Motor neuron (in vitro differentiated cells): ENCODE measurements at regions not wholly inside any gene's neighbourhood (a gene's known extent, or its start where the extent isn't known, plus 50 kb on each side); places are given as distances from the start of the nearest gene placed in this dataset.
A peak's percentile ranks its signal among the peaks of the same experiment; 100 is the strongest.

Experiments used
- ATAC-seq, 8 experiments: fragments of 200-7000 bp; cut with Tn5 transposase; replicated peaks in 6 of 8; 2 replicates each; pipeline ENCODE4 v1.8.0; 2021; ENCODE audit warnings: mild to moderate bottlenecking in 8 of 8, moderate library complexity in 8 of 8
- H3K27ac ChIP-seq, 2 donors: fragments of 250-450 bp; sonication (Bioruptor Pico); 2 replicates each; pipeline ENCODE4 v1.9.0; 2021; ENCODE audit warnings: antibody characterized with exemption in 2 of 2, mild to moderate bottlenecking in 2 of 2, moderate library complexity in 1 of 2
- H3K4me1 ChIP-seq, 2 donors: fragments of 250-450 bp; sonication (Bioruptor Pico); replicated peaks in 1 of 2; 2 replicates each; pipeline ENCODE4 v1.6.1; 2021; ENCODE audit warnings: antibody characterized with exemption in 2 of 2, mild to moderate bottlenecking in 2 of 2, moderate library complexity in 1 of 2
- H3K4me3 ChIP-seq, 5 donors: fragments of 250-450 bp; sonication (Bioruptor Pico); 2 replicates each; pipeline ENCODE4 v1.9.0; 2021; ENCODE audit warnings: antibody characterized with exemption in 5 of 5, mild to moderate bottlenecking in 5 of 5, moderate library complexity in 4 of 5
- WGBS, 10 experiments: fragments of 450-650 bp; shearing (Covaris generic); methylation state at CpG; one replicate each; pipeline ENCODE4 v1.0.0; 2022; 5-methylcytosine and 5-hydroxymethylcytosine counted together
- in situ Hi-C, 9 experiments: fragments of 400-800 bp; cut with MboI; loops; one replicate each; pipeline ENCODE4 v1.15.0; 2021; ENCODE audit warnings: low sequenced_read_pairs in 9 of 9, low pct_unique_long_range_greater_than_20kb in 2 of 9; ENCODE audit not compliant: unreplicated experiment in 9 of 9

DNA sequence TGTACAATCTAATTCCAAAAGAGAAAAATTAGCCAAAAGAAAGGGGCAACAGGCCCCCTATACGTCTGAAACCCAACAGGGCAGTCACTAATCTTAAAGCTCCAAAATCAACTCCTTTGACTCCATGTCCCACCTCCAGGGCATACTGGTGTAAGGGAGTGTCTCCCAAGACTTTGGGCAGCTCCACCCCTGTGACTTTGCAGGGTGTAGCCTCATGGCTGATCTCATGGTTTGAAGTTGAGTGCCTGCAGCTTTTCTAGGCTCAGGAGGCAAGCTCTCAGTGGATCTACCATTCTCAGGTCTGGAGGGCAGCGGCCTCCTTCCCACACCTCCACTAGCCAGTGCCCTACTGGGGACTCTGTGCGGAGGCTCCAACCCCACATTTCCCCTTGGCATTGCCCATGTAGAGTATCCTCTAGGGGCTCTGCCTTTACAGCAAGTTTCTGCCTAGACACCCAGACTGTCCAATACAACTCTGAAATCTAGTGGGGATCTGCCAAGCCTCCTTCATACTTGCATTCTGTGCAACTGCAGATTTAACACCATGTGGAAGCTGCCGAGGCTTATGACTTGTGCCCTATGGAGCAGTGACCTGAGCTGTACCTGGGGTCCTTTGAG lies 94.5 kb downstream of the TRIM29 start:
- H3K4me3 ChIP-seq = no peak overlapping the region
- 0 to 100% (median 75%) methylated on average over 1 to 3 of the region's 4 CpGs; no CpG with 5 or more reads in 1 of the 10 experiments for WGBS, 10 experiments
- H3K27ac ChIP-seq = no peak overlapping the region
- peak in 2 of 8 experiments; percentile 78 for ATAC-seq
- in situ Hi-C loops = no loop called here
- H3K4me1 ChIP-seq = peaks cover 3 to 4% of the 10 kb centered on the region in 2 donors

DNA sequence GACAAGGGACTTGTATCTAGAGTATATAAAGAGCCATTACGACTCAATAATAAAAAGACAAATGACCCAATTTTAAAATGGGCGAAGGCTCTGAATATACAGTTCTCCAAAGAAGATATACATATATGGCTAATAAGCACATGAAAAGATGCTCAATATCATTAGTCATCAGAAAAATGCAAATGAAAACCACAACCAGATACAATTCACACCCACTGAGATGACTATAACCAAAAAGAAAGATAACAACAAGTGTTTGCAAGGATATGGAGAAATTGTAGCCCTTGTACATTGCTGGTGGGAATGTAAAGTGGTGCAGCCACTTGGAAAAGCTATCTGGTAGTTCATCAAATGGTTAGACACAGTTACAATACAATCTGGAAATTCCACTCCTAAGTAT lies 96.3 kb downstream of the TRIM29 start:
- 0 to 100% (median 89%) methylated on average over 1 to 2 of the region's 2 CpGs; no CpG with 5 or more reads in 1 of the 10 experiments for whole genome bisulfite sequencing, 10 experiments
- in situ Hi-C loops = no loop called here

DNA sequence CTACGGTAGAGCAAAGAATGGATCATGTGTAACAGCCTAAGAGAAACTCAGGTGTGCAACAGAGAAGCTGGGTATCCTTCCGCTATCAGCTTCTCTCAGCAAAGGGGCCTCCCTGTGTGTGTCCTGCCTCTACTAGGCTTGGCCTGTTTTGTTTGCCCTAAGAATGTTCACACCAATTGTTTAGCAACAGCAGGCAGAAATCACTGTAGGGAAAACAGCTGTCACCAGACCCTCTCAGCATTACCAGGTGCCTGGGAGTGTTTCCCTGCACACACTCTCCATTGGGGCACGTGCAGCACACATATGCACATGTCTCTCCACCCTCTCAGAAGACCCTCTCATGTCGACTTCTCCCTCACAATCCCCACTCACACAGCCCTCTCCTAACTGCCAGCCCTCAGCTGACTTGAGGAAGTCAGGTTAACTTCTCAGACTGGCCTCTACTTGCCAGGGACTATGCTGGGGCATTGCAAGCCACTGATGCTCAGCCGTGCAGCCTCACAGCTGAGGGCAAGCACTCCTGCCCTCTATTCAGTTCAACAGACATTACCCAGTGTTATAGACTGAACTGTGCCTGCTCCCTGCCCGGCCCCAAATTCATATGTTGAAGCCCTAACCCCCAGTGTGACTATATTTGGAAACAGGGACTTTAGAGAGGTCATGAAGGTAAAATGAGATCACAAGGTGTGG lies 97.6 kb downstream of the TRIM29 start:
- Histone ChIP-seq H3K27ac (no peak overlapping the region), H3K4me1 (peaks cover 3 to 4% of the 10 kb centered on the region in 2 donors), H3K4me3 (no peak overlapping the region)
- 0 to 66% (median 57%) methylated on average over 1 to 5 of the region's 6 CpGs; no CpG with 5 or more reads in 3 of the 10 experiments for WGBS, 10 experiments
- in situ Hi-C loops = no loop called here
- ATAC-seq = no peak

More for the DNA sequence above, 96.3 kb downstream of the TRIM29 start:
- peak in 2 of 8 experiments; percentile 62 to 68 for ATAC-seq
- no peak overlapping the region for H3K27ac ChIP-seq
- peaks cover 3 to 4% of the 10 kb centered on the region in 2 donors for H3K4me1 ChIP-seq
- no peak overlapping the region for H3K4me3 ChIP-seq

DNA sequence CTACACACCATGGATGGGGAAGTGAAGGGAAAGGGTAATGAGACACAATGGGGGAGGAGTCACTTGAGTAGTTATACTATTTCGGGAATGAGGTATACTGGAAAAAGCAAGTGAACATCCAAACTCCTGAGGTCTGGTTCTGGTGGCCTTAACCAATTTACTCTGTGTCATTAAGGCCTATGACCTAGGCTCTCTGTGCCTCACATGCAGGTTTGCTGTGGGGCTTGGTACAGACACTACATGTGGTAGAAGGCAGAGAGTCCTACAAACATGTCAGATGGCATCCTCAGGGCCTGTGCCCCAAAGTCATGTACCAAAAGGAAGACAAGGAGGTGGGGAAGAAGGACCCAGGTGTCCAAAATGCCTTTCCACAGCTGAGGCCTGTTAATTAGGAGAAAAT lies 98.9 kb downstream of the TRIM29 start:
- WGBS, 10 experiments = 14 to 100% (median 65%) methylated on average over 1 of the region's 1 CpG; no CpG with 5 or more reads in 6 of the 10 experiments

DNA sequence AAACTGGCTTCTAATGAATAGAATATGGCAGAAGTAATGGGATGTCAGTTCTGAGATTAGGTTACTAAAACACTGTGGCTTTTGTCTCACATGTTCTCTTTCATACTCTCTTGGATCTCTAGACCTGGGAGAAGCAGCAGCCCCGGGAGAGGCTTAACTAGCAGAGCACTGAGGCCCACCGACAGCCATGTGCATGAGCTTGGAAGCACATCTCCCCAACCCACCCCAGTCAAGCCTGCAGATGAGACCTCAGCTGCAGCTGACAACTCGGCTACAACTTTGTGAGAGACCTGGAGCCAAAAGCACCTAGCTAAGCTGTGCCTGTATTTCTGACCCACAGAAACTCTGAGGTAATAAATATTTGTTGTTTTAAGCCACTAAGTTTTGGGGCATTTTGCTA lies 100.8 kb downstream of the TRIM29 start:
- no peak overlapping the region for H3K4me3 ChIP-seq
- in situ Hi-C loops = no loop called here
- WGBS, 10 experiments = 0 to 90% (median 84%) methylated on average over 1 to 3 of the region's 3 CpGs; no CpG with 5 or more reads in 4 of the 10 experiments
- peaks cover 3 to 8% of the 10 kb centered on the region in 2 donors for H3K4me1 ChIP-seq
- no peak for ATAC-seq
- H3K27ac ChIP-seq = no peak overlapping the region

More for the DNA sequence above, 98.9 kb downstream of the TRIM29 start:
- Histone ChIP-seq H3K4me3 (no peak overlapping the region), H3K27ac (no peak overlapping the region), H3K4me1 (peaks cover 3 to 8% of the 10 kb centered on the region in 2 donors)
- in situ Hi-C loops = no loop called here
- ATAC-seq = no peak

DNA sequence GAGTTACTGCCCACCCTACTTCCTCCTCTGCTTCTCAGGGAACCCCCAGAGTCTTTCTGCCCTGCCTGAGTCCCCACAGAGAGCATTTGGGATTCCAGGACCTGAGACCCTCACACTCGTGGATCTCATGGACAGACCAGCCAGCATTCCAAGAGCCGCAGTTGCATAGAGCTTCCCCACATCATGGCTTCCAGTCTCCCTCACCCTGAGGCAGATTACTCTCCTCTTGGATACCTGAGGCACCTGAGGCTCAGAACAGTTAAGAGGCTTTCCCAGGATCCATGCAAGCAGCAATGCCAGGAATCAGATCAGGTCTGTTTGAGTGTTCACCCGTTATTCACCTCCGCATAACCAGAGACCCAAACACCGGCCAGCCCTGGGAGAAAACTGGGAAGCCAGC lies 102.2 kb downstream of the TRIM29 start:
- Histone ChIP-seq H3K27ac (no peak overlapping the region), H3K4me1 (peaks cover 9 to 18% of the 10 kb centered on the region in 2 donors), H3K4me3 (no peak overlapping the region)
- WGBS, 10 experiments = 0 to 100% (median 90%) methylated on average over 1 to 3 of the region's 5 CpGs; no CpG with 5 or more reads in 2 of the 10 experiments
- in situ Hi-C loops = no loop called here
- no peak for ATAC-seq

DNA sequence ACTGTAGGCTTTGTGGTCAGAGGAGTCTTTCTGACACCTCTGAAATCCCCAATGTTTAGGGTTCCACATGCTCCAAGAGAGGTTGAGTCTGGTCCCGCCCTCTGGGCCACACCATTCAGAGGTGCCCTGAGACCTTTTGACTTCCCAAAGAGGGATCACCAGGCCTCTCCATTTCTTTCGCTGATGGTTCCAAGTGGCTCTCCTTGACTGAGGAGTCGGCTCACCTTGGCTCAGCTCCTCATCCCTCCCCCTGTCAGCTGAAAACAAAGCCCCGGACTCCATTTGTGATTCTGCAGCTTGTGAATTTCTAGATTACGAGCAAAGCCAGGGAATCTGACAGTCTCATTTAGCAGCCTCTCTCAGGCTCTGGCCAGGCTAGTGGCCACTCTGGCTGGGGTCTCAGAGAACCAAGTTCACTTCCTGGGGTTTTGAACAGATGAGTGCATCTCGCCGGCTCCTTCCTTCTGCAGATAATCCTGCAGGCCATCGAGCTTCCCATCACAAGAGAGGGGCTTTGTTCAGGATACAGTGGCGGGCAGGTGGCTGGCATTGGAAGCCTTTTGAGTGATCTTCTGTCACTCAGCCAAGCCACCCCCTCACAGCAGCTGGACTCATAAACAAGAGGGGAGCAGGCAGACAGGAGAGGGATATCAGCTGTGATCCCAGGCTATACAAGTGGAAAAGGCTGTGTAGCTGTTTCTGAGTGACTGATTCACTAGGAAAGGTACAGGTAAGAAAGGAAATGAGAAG lies 102.9 kb downstream of the TRIM29 start:
- in situ Hi-C loops = no loop called here
- 0 to 100% (median 64%) methylated on average over 1 to 7 of the region's 9 CpGs; no CpG with 5 or more reads in 3 of the 10 experiments for WGBS, 10 experiments
- peak in 1 of 8 experiments; percentile 29 for ATAC-seq

DNA sequence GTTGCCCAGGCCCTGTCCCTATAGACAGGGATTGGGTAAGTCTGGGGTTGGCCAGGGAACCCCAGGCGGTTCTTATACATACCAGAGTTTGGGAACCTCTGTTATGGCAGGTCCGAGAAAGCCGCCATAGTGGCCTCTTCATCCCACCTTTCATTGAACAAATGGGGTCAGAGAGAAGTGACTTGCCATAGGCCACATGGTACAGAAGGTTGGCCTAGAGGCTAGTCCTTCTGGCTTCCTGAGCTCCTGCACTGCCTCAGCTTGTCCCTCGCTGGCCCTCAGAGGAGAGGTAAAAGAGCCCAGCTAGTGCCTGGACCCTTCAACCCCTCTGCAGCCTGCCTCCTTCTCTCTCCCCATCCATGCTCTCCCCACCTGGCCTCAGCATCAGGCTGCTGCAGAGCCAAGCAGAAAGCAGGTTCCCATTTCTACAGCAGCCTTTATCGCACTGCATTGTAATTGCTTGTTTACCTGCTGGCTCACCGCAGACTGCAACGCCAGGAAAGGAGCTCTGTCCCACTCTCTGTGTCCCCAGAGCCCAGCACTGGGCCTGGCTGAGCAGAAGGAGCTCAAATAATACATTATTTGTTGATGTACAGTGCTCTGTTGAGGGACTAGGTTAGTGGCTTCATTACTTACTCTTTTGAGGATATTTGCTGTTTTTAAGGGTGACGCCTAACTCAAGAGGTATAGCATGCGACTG lies 103.6 kb downstream of the TRIM29 start:
- Histone ChIP-seq H3K4me3 (no peak overlapping the region), H3K27ac (no peak overlapping the region), H3K4me1 (peaks cover 6 to 14% of the 10 kb centered on the region in 2 donors)
- in situ Hi-C loops = no loop called here
- ATAC-seq = no peak
- WGBS, 10 experiments = 70 to 100% (median 95%) methylated on average over 2 to 5 of the region's 9 CpGs; no CpG with 5 or more reads in 4 of the 10 experiments

More for the DNA sequence above, 102.9 kb downstream of the TRIM29 start:
- Histone ChIP-seq H3K4me3 (no peak overlapping the region), H3K27ac (no peak overlapping the region), H3K4me1 (peaks cover 9 to 15% of the 10 kb centered on the region in 2 donors)

DNA sequence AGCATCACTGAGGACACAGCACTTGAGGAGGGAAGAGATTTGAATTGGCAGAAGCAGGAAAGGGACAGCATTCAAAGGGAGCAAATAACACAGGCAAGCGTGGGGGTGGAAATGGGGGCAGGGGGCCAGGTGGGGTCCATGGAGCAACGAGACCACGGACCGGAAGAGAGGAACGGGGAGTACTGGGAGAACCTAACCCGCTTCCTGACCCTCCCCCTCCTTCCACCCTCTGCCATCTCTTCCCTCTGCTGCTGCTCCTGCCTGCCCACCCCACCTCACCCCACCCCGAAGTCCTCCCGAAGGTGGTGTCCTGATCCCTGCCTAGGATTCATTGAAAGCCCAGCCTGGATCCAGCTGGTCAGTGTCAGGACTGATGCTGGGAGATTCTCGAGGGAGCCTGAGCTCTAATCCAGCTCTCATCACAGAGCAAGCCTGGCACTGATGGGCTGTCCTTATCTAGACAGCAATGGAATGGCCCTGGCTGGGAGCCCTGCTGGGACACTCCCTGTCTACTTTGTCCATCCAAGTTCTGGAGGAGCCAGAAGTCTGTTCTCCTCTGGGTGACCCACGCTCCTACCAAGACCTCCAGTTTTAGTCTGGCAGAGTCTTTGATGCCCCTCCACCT lies 105.0 kb downstream of the TRIM29 start:
- Histone ChIP-seq H3K4me3 (no peak overlapping the region), H3K4me1 (peaks cover 6 to 18% of the 10 kb centered on the region in 2 donors), H3K27ac (no peak overlapping the region)
- no peak for ATAC-seq
- WGBS, 10 experiments = 17 to 100% (median 80%) methylated on average over 1 of the region's 10 CpGs; no CpG with 5 or more reads in 7 of the 10 experiments
- in situ Hi-C loops = no loop called here

DNA sequence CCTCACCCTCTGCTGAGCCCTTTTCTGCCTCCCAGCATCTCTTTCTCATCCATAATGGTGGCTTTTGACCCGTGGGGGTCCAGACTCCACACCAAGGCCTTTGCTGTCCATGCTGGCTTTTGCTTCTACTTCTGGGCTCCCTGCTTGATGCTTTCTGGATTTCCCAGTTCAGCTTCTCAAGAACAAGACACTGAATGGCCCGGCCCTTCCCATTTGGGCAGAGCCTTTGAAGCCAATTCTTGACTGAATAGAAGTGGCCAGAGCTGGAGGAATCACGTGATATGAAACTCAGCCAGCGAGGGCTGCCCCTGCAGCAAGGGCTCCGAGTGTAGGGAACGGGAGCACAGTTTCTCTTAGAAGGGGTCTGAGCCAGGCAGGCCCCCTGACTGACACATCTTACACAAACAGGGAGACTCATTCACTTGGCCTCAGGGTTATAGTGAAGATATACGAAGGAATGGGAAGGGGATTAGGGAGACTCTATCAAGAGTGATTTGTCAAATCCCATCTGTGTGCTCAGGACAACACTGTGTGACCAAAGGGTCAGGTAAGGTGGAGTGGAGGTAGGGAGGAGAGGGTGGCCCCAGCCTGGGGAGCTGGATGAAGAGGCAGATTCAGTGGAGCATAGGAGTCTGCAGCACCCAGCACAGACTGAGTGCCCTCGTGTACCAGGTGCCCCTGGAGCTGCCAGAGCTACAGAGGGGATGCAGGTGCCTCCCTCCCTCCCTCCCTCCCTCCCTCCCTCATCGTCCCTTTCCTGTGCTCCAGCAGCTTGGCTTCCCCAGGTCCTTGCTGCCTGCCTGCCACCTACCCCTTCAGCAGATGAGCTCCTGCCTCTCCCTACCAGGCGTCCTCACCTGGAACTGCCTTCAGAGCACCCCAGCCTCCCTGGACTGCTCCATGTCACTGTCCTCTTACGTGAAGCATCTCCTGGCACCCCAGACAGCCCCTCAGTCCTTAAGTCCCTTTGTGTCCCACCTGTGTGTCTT lies 106.0 kb downstream of the TRIM29 start:
- Histone ChIP-seq H3K4me1 (peaks cover 6 to 18% of the 10 kb centered on the region in 2 donors), H3K27ac (no peak overlapping the region), H3K4me3 (no peak overlapping the region)
- WGBS, 10 experiments = 11 to 100% (median 60%) methylated on average over 1 to 5 of the region's 11 CpGs; no CpG with 5 or more reads in 5 of the 10 experiments
- in situ Hi-C loops = no loop called here
- ATAC-seq = peak in 6 of 8 experiments; percentile 33 to 58 (median 49)

DNA sequence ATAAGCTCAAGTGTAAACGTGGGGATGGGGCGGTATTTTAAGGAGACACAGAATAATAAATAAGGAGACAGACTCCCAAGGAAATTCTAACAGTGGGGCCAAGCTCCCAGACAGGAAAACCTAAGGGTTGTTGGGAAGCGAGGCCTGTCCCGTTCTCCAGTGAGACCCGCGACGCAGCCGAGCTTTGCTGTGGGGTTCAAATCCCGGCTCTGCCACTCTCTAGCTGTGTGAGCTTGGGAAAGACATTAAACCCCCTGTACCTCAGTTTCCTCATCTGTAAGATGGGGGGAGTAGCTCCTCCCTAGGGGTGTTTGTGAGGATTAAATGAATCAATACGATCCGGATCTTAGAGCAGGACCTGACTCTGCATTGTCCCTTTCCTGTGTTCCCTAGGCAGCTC lies 106.8 kb downstream of the TRIM29 start:
- 0 to 87% (median 65%) methylated on average over 1 to 6 of the region's 11 CpGs; no CpG with 5 or more reads in 2 of the 10 experiments for WGBS, 10 experiments
- in situ Hi-C loops = no loop called here
- H3K27ac ChIP-seq = no peak overlapping the region

More for the DNA sequence above, 106.8 kb downstream of the TRIM29 start:
- no peak overlapping the region for H3K4me3 ChIP-seq
- ATAC-seq = no peak
- H3K4me1 ChIP-seq = peaks cover 6 to 18% of the 10 kb centered on the region in 2 donors
